Activated CD8-positive, alpha-beta memory T cell treated with anti-CD3 and anti-CD28 coated beads for 1 hour (primary cell): ENCODE measurements at regions not wholly inside any gene's neighbourhood (a gene's known extent, or its start where the extent isn't known, plus 50 kb on each side); places are given as distances from the start of the nearest gene placed in this dataset.

Experiments
- DNase-seq, 2 donors: peaks; one replicate each; pipeline ENCODE4 v3.0.0-alpha.2; 2020; ENCODE audit warnings: low read depth in 1 of 2; ENCODE audit errors: extremely low read depth in 1 of 2

DNA sequence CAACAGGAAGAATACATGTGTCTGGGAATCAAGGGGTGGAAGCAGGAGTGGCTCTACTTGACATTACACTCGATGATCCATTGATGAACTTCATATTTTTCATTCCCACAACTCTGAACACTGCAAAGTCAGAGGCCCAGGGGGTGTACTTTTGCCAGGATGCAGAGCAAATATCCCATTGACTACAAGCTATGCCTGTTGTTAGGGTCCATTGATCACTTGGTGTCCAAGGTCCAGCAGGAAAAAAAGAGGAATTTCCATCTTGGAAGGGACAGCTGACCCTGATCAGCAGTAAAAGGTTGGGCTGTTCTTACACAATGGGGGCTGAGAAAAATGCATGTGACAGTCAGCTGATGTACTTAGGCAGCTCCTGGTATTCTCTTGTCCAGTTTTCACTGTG lies 118.5 kb upstream of the MAP1B start:
- no peak for DNase-seq

GRCh38 chr5:71993600-71993999 lies 113.7 kb upstream of the MAP1B start:
- no peak for DNase-seq

DNA sequence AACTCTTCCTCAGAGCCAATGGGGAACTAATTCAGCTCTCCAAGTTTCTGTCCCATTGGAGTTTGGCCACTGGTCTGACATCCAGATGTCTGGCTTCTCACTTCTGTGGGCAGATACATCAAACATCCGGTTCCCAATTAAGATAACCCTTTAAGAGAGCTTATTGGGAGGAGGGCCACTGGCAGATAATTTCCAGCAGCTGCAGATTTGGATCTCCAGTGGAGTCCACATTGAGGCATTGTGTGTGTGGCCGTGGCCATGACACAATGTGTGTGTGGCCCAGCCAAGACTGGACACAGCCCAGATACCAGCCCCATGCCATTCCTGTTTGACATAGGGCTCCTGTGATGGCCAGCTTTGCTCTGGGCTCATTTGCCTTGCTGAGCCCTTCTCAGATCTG lies 110.5 kb upstream of the MAP1B start:
- no peak for DNase-seq

DNA sequence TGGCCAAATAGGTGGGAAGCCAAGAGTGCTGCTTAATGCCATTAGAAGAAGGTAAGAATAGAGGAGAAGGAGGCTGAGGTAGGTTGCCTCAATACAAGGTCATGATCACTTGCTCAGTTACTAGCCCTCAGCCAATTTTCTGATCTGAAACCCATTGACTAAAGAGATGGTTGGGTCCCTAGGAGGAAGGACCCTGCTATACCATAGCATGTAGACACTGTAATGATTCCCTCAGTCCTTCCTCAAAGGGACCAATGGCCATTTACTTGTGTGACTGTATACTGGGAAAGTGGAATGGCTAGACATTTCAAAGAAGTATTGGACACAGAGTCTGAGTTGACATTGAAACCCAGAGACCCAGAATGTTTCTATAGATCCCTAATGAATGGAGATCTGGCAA lies 108.5 kb upstream of the MAP1B start:
- DNase-seq: no peak

- no peak for DNase-seq
Observed at GRCh38 chr5:72000707-72001106, 106.6 kb upstream of the MAP1B start.

GRCh38 chr5:72005671-72006070 lies 101.6 kb upstream of the MAP1B start:
- DNase-seq: no peak

DNA sequence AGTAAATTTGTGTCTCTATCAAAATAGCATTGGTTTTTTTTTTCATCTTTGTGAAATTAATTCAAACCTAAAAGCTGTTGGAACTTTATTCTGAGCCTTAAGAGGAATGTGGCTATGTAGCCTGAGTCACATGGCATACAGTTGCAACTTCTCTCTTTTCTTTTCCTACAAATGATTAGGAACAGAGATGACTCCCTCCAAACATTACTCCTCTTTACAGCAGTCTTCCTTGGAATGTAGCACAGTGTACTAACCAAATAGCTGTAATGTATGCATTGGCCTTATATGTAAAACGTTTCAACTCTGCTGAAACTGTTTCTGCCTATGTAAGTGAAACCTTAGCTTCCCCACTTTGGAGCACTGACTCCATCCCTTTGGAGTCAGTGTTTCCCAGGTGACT lies 100.9 kb upstream of the MAP1B start:
- no peak for DNase-seq

DNA sequence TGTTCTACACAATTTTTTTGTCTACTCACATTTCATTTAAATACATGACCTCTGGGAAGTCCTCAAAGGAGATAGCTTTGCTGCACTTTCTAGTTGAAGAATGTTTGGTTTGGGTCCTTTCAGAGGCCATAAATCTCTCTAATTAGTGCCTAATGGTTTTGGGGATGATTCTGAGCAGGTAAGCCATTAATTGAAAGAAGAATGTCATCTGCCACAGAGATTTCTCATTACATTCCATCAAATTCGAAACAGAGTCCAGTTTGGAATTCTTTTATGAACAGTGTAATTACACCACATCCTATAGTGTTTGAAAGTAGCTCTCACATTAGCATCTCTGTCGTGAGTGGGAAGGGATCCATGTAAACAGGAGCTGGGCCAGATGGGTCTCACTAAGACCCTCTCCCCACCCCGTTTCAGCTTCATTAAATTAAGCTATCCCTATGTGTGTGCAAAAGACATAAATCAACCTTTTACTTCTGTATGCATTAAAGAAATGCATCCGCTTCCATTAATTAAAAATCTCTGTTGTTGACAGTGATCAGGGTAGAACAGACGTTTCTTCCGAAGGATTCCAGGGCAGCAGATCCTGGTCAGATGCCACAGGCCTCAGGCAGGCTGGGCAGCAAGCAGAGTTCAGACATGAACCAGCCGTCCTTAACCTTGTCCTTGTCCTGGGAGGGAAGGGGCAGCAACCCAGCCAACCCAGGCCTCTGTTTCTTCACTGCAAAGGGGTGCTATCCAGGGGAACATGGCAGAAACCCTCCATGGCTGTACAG lies 99.8 kb upstream of the MAP1B start:
- DNase-seq: no peak

DNA sequence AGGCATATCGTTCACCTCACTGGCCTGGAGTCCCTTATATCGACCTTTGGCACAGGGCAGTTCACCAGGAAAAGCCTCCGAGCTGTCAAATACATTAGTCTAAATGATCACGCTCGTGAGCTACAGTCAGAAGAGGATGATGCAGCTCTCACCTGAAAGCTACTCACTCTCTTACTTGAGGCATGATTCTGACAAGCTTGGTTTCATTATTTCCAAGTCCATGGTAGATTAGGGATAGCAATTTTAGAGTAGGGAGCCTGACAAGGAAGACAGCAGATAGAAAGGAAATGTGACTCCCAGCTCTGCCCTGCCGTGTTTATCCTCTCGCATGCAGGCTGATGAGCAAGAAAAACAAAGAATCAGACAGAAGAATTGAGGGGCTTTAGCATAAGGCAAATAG lies 98.0 kb upstream of the MAP1B start:
- DNase-seq: no peak

DNA sequence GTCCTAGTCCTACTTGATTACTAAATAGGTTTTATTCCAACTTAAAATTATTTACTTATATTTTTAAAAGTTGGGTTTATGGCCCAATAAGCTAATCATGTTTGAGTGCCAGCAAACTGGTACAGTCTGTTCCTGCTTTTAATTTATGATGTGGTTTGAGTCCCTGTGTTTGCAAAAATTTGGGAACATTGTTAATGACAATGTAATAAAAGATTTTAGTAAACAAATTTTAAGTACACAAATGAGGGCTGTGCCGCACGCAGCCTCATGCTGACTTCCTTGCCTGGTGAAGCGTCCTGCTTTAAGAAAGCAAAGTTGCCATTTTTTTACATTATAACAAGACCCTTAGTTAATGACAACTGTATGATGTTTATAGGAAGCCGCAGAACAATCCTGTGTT lies 96.8 kb upstream of the MAP1B start:
- no peak for DNase-seq

GRCh38 chr5:72012906-72013305 lies 94.4 kb upstream of the MAP1B start:
- DNase-seq: no peak

GRCh38 chr5:72013766-72014624 lies 93.3 kb upstream of the MAP1B start:
- no peak for DNase-seq

DNA sequence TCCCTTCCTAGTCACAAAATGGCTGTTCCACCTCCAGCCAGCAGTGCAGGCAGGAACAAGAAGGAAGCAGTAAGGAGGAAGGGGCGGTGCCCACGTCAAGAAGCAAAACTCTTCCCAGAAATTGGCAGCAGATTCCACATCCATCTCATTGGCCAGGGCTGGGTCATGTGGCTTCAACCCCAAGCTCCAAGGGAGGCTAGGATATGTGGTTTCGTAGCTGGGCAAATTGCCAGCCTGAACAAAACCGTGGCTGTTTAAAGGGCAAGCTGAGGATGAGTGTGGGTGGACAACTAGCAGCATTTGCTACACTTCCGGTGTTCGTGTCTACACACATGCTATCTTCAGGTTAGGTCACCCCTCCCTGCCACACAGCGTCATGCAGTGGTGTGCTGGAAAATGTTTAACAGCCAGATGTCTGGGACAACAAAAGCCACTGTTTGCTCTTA lies 92.1 kb upstream of the MAP1B start:
- DNase-seq: no peak

DNA sequence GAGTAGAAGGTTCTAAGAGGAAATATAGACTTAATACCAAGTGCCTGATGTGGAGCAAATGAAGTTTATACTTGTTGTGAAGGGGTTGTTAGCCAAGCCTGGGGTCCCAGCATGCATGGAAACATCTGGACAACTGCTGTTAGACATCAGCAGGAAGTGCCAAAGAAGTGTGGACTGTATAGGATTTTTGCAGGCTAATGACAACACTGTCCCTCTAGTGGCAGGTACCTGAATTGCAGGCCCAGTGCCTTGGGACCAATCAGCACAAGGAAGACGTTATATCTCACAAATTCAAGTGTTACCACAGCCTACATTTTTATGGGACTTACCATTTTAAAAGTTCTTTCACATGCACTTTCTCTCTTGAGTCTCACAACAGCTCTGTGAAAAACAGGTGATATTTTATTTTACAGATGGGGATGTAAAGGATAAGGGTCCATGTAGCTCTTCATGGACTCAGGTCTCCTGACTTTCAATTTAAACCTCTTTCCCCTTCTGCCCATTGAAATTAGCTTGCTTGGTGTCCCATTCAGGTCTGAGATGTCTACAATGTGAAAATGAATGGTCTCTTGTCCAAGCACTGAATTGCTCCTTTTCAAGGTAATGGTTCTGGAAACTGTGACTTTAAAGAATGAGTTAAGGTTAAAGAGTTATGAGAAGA lies 89.0 kb upstream of the MAP1B start:
- peak in 1 of 2 donors; percentile 27 for DNase-seq

DNA sequence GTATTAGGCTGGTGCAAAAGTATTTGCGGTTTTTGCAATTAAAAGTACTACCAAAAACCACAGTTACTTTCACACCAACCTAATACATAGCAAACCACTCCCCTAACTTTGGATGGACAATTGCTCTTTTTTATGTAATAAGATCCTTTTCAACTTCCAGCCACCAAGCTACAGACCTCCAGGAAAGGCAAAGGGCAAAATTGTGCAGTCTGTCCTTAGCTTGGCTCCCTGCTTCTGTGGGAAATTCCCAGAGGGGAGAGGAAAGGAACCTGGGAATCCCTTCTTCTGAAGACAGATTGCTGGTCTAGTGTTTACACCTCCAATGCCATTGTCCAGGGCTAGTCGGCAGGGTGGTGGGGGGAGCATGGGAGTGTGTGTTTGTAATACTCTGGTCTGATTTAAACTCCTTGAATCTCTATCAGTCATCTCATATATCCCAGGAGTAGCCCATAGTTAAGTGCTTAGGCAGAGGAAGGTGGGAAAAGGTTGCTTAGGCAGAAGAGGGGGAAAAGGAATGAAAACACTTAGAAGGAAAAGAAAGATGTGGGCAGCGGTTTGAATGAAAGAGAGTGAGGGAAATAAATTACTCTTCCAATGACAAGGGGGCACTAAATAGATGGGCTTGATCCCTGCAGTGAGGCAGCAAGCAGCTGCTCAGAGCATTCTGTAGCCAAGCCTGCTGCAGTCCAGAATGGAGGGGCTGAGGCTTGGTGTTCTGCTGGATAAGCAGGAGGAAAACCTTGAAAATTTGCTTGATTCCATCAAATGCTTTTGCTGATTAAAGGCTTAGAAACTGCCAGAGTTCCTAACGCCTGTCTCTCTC lies 86.9 kb upstream of the MAP1B start:
- DNase-seq: no peak

DNA sequence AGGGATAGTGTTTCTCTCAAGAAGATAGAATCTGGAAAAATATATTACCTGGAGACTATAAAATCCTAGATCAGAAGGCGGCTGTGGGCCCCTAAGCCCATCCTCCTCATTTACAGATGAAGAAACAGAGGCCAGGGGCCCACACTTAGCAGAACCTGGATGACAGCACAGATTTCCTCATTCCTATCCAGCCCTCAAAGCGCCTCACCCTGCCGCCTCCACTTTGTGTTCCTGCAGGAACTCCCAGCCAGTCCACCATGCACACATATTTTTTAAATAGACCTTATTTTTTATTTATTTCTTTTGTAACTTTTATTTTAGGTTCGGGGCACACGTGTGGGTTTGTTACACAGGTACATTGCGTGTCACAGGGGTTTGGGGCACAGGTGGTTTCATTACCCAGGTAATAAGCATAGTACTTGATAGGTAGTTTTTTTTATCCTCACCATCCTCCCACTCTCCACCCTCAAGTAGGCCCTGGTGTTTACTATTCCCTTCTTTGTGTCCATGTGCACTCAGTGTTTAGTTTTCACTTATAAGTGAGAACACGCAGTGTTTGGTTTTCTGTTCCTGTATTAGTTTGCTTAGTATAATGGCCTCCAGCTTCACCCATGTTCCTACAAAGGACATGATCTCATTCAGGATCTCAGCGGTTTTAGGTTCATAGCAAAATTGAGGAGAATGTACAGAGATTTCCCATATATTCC lies 85.5 kb upstream of the MAP1B start:
- DNase-seq: no peak

DNA sequence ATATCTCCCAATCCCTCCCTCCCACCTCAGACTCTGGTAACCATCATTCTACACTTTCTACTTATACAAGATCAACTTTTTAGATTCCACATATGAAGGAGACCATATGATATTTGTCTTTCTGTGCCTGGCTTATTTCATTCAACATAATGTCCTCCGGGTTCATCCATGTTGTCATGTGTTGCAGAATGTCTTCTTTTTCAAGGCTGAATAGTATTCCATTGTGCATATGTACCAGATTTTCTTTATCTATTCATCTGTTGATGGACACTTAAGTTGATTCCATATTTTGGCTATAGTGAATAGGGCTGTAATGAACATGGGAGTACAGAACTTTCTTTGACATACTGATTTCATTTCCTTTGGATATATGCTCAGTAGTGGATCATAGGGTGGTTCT lies 78.9 kb upstream of the MAP1B start:
- no peak for DNase-seq

- DNase-seq: no peak
Observed at GRCh38 chr5:72030237-72030636, 77.0 kb upstream of the MAP1B start.

DNA sequence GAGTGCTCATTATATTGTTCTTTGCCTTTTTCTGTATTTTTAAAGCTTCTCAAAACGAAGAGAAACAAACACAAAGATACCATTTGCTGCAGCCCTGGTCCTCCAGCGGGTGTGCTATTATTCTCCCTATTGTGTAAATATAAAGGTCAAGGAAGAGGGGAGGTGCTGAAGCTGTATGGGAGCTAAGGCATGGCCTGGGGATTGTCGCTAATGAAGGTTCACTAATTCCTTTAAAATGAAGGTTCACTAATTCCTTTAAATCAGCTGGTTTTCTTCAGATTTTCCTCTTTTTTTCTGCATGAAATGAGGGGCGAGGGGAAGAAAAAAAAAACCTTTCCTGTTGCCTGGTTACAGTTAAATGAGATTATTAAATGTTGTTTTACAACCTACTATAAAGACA lies 74.5 kb upstream of the MAP1B start:
- DNase-seq: no peak

- no peak for DNase-seq
Observed at GRCh38 chr5:72034770-72035169, 72.5 kb upstream of the MAP1B start.
